Calu3 (cell line): ENCODE measurements at regions not wholly inside any gene's neighbourhood (a gene's known extent, or its start where the extent isn't known, plus 50 kb on each side); places are given as distances from the start of the nearest gene placed in this dataset.

Experiments
- BruUV-seq: library from RNA; stranded (reverse); fragments of 400-500 nt; replicated peaks from 2 replicates; lab custom pipeline; 2021; lab: Mats Ljungman, UMichigan
- CTCF ChIA-PET: fragments of 300-600 bp; sonication (Branson Sonifier 250); formaldehyde crosslinking; loops from one replicate; lab custom pipeline; 2022; ENCODE audit warnings: antibody characterized with exemption; lab: Charles Lee
- DNase-seq: peaks from one replicate; pipeline ENCODE4 v3.0.0; 2022
- H3K27ac Mint-ChIP-seq: one replicate; pipeline ENCODE4 v1.8.0; 2022; ENCODE audit warnings: mixed read lengths; ENCODE audit not compliant: unreplicated experiment
- H3K27me3 Mint-ChIP-seq: one replicate; pipeline ENCODE4 v1.8.0; 2022; ENCODE audit warnings: mixed read lengths; ENCODE audit not compliant: unreplicated experiment
- H3K36me3 Mint-ChIP-seq: one replicate; pipeline ENCODE4 v1.8.0; 2022; ENCODE audit warnings: mild to moderate bottlenecking, moderate library complexity, mixed read lengths; ENCODE audit not compliant: insufficient read depth, unreplicated experiment
- H3K4me1 Mint-ChIP-seq: one replicate; pipeline ENCODE4 v1.8.0; 2022; ENCODE audit warnings: mild to moderate bottlenecking, low read depth, mixed read lengths; ENCODE audit not compliant: unreplicated experiment
- H3K4me3 Mint-ChIP-seq: one replicate; pipeline ENCODE4 v1.8.0; 2022; ENCODE audit warnings: mild to moderate bottlenecking, low read depth, moderate library complexity, mixed read lengths; ENCODE audit not compliant: unreplicated experiment
- H3K9me3 Mint-ChIP-seq: one replicate; pipeline ENCODE4 v1.8.0; 2022; ENCODE audit warnings: low read depth, mixed read lengths; ENCODE audit not compliant: unreplicated experiment
- CTCF ChIP-seq: fragments of 200-600 bp; IDR thresholded peaks from one replicate; pipeline ENCODE4 v1.8.0; 2022; ENCODE audit warnings: antibody characterized with exemption; ENCODE audit not compliant: unreplicated experiment
- intact Hi-C: fragments of 100-400 bp; cut with micrococcal nuclease; formaldehyde crosslinking; loops from one replicate; pipeline ENCODE4 v1.10.0; 2022; ENCODE audit not compliant: unreplicated experiment

- TF ChIP-seq CTCF = no peak
- CTCF ChIA-PET = no interaction called here
- intact Hi-C loops = no loop called here
- Mint-ChIP-seq H3K4me3 (no peak overlapping the region), H3K27me3 (no peaks in the 10 kb centered on the region), H3K9me3 (peaks cover 11% of the 10 kb centered on the region), H3K36me3 (no peaks in the 10 kb centered on the region), H3K27ac (no peak overlapping the region), H3K4me1 (no peaks in the 10 kb centered on the region)
- BruUV-seq = no TSS peak
- DNase-seq = no peak
Measured at GRCh38 chr13:34086281-34086680, 268.3 kb downstream of the RFC3 start.

GRCh38 chr13:34087791-34088190 lies 269.8 kb downstream of the RFC3 start:
- intact Hi-C loops = no loop called here
- H3K4me3 Mint-ChIP-seq = no peak overlapping the region

GRCh38 chr13:34103854-34104253 lies 285.9 kb downstream of the RFC3 start:
- TF ChIP-seq CTCF = no peak
- Mint-ChIP-seq H3K9me3 (peaks cover 3% of the 10 kb centered on the region), H3K4me1 (peaks cover 7% of the 10 kb centered on the region), H3K36me3 (no peaks in the 10 kb centered on the region), H3K27ac (no peak overlapping the region), H3K4me3 (no peak overlapping the region), H3K27me3 (no peaks in the 10 kb centered on the region)
- intact Hi-C loops = no loop called here
- CTCF ChIA-PET = interaction anchor here (0.7 kb wide), 1 partner anchor 11 kb away, joined by 3 read pairs; no protein-coding TSS in a partner anchor
- no TSS peak for BruUV-seq
- DNase-seq = no peak

More at GRCh38 chr13:34087791-34088190, 269.8 kb downstream of the RFC3 start:
- H3K27me3 Mint-ChIP-seq = no peaks in the 10 kb centered on the region
- BruUV-seq = no TSS peak
- no peaks in the 10 kb centered on the region for H3K4me1 Mint-ChIP-seq
- peaks cover 11% of the 10 kb centered on the region for H3K9me3 Mint-ChIP-seq
- no peak overlapping the region for H3K27ac Mint-ChIP-seq
- TF ChIP-seq CTCF = no peak
- CTCF ChIA-PET = no interaction called here
- no peak for DNase-seq
- H3K36me3 Mint-ChIP-seq = no peaks in the 10 kb centered on the region

- CTCF ChIA-PET = no interaction called here
- H3K36me3 Mint-ChIP-seq = no peaks in the 10 kb centered on the region
- no peak overlapping the region for H3K27ac Mint-ChIP-seq
- peaks cover 7% of the 10 kb centered on the region for H3K4me1 Mint-ChIP-seq
- TF ChIP-seq CTCF = no peak
- DNase-seq = no peak
- intact Hi-C loops = no loop called here
- no peaks in the 10 kb centered on the region for H3K27me3 Mint-ChIP-seq
- H3K4me3 Mint-ChIP-seq = no peak overlapping the region
- H3K9me3 Mint-ChIP-seq = peaks cover 3% of the 10 kb centered on the region
- BruUV-seq = no TSS peak
Measured at GRCh38 chr13:34104853-34105252, 286.9 kb downstream of the RFC3 start.
